ENCODE measurements at regions not wholly inside any gene's neighbourhood (a gene's known extent, or its start where the extent isn't known, plus 50 kb on each side); places are given as distances from the start of the nearest gene placed in this dataset.

DNA sequence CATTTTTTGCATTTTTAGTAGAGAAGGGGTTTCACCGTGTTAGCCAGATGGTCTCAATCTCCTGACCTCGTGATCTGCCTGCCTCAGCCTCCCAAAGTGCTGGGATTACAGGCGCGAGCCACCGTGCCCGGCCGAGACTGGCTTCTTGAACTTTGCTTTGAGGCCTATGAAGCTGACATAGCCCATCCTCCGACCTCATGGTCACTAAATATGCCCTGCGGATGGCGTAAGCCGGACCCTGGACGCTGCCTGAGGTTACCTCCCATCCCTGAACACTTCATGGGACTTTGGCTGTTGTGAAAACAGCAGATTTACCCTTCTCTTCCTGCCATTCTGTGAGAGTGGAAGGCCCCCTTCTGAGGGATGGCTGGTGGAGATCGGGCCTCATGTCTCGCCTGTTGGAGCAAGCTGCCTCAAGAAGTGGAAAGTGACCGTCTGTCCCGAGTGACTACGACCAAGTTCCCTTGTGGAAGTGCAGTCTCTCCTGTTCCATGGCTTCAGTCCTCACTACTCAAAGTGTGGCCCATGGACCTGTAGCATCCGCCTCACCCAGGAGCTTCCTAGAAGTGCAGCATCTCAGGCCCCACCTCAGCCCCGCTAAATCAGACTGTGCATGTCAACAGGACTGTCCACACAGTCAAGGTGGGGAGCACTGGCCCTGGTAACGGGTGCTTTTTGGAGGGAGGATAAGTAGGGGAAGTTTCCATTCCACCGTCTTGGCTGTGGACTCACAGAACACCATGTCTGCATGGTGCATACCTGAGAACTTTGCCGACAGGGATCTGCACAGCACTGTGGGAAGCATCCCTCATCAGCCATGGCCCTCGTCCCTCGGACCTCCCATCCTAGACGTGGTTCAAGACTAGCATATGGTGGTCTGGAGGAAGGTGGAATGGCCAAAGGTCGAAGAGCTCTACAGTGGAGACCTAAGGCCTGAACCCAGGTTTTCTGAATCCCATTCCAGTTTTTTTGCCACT, 210.5 kb upstream of the SHH start:
- TF ChIP-seq CTCF (IDR thresholded peaks at IDR 0.05; ENCODE audit: insufficient read depth, low read depth, low read length) = no peak
- no peak for TF ChIP-seq EZH2 (IDR thresholded peaks at IDR 0.05; ENCODE audit: insufficient read depth, low read length)
